Endothelial cell of hepatic sinusoid (primary cell): ENCODE measurements at regions not wholly inside any gene's neighbourhood (a gene's known extent, or its start where the extent isn't known, plus 50 kb on each side); places are given as distances from the start of the nearest gene placed in this dataset.
"Not testable (repeated sequence)": the region's sequence is repeated elsewhere in the genome, so short reads cannot be mapped to it uniquely, and the experiment has no call there.

Experiments
- in situ Hi-C: cut with HindIII; loops from 2 replicates; pipeline ENCODE4 v1.10.0; 2017; ENCODE audit warnings: low sequenced_read_pairs

DNA sequence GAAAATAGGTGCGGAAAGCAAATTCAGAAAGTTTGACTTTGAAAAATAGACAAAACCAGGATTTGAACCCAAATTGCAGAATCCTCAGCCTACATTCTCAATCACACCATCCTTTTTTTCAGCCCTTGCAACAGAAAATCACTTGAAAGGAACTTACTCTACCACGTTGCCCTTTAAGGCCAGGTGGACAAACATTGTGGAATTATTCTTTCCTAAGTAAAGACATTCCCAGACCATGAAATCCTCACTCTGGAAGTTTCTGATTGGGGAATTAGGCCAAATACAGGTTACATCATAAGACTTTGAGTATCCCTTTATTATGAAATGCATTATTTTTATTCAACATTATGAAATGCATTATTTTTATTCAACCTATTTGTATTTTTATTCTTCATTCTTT, 259.4 kb downstream of the RAD51AP2 start:
- in situ Hi-C loops: no loop called here

DNA sequence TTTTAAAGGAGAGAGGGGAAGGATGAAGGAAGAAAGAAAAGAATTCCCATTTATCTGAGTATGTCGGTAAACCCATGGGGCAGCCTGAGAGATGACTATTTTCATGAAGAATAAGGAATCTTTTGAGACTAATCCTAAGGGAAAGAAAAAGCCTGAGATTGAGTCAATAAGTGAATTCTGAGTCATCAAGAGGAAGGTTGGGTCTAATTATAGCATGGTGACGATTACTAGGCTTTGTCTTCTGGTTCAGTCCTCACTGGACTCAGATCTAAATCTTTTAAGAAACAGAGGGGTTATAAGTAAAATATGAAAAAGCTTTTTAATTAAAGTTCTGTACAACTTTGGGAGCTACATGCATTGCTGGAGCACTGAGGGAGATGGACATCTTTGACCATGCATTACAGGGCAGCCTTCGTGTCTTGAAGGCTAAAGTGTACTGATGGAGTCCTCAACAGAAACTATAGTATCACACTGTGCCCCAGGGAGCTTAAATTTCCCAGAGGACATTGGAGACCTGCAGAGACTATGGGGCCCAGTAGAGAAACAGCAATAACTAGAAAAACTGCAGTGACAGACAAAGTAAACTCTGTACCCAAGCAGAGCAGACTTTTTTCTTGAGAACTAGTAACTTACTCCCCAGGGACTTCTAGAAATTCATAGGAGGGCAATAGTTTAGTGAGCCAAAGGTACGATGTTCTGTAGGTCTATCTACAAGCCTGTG, 260.9 kb downstream of the RAD51AP2 start:
- in situ Hi-C loops: no loop called here

DNA sequence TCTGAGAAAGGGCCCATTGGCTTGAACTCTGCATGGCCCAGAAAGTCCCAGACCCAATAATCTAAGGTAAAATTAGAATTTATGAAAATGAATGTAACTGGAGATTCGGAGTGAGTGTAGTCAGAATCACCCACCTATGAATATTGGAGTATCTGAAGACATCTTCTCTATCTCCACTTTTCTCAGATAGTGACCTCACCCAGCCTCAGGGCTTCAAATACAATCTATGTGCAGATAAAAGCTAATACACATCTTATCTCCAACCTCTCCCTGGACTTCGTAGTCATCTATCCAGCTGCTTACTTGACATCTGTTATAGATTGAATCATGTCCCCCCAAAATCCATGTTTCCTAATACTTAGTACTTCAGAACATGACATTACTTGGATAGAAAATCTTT, 263.2 kb downstream of the RAD51AP2 start:
- in situ Hi-C loops: no loop called here

DNA sequence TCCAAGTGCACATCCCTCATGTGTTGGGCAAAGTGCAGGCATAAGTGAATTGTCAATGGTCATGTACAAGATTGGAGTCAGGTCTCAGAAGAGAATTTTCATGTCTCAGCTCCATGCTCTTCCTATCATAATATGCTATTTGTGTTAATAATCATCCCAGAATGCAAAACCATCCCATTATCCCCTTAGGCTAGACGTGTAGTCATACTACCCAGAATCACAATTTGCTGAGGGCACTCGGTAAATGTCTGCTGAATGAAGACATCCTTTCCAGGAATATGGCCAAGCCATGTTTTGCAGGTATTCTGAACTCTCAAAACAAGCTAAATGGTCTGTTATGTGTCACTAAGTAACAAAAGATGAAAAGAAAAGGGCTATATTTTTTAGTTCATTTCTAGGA, 263.8 kb downstream of the RAD51AP2 start:
- in situ Hi-C loops: no loop called here

DNA sequence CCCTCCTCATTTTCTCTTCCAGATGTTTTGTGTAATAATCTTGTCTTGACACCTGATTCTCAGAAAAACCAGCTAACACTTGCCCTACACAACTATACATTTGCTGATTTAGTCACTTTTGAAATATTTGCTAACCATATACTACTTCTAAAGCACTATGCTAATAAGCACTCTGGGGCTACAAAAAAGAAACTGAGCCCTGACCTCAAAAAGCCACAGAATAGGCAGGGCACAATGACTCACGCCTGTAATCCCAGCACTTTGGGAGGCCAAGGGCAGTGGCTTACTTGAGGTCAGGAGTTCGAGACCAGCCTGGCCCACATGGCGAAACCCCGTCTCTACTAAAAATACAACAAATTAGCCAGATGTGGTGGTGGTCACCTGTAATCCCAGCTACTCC, 266.0 kb downstream of the RAD51AP2 start:
- in situ Hi-C loops: no loop called here

DNA sequence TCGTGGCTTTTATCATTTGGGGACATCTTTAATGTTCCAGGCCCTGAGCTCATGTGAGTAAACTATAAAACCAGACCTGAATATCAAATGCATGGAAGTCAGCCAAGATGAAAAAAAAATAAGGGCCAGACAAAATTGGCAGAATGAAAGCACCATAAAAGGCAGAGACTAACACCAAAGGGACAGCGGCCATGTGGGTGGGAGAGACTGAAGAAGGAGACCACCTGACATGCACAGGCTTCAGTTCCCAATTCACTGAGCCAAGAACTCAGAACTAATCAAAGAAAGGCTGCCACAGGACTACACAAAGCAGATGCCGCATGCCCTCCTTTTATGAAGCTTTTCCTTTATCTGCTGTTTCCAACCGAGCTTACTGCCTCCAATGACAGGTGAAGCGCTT, 267.1 kb downstream of the RAD51AP2 start:
- in situ Hi-C loops: no loop called here

DNA sequence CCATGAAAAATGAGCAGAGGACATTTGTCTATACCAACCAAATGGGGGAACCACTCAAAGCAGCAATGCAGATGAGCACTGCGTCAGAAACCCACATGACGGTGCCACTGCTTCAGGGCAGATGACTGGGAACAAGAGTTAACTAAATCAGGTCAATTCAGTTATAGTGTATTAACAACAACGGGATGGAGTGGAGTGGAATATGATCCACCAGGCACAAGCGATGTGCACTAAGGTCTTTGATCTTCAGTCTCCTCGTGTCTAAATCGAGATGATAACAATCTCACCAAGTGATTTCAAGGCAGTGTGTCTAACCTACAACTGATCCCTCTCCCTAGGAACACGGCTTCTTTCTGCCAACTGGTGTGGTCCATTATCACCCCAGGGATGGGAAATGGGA, 269.0 kb downstream of the RAD51AP2 start:
- in situ Hi-C loops: no loop called here

DNA sequence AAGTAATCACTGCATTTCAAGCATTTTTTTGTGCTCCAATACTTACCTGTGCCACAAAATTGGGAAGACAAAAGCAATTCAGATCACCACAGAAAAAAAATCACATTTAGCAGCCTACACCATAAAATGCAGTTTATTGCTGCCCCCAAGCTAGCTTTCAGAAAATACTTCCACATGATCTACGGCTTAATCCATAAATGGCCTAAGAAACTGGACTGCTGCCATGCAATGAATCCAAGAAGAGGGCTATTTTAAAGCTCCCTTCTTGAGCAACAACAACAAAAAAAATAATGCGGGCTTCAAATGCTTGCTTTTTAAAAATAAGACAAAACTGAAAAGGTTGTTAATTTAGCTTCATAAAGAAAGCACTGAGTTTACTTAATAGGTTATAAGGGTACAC, 272.3 kb downstream of the RAD51AP2 start:
- in situ Hi-C loops: no loop called here

DNA sequence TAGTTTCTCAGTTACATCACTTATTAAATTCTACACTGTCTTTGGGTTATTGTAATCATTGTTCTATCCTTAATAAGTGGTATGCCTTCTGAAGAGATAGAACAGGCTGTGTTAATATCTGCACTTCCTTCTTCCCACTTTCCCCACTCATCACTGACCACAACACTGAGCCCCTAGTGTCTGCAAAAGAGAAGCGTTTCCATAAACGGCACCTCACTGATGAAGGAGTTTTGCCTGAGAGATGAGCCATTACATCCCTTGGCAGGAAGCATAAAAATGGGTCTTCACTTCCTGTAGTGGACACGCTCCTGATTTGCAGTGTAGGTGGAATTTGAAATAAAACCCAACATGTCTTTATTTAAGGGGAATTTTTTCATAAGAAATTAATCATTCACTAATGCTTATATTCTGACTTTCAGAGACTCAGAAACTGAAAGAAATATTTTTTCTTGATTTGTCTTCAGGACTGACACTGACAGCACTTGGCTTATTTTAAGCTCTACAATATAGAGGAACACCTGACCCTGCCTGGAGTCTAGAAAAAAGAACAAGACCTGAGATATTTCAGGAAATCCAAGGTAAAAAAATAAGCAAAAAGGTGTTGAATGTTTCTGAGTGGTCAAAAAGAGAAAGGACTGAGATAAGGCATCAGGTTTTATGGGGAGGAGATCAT, 275.3 kb downstream of the RAD51AP2 start:
- in situ Hi-C loops: no loop called here

DNA sequence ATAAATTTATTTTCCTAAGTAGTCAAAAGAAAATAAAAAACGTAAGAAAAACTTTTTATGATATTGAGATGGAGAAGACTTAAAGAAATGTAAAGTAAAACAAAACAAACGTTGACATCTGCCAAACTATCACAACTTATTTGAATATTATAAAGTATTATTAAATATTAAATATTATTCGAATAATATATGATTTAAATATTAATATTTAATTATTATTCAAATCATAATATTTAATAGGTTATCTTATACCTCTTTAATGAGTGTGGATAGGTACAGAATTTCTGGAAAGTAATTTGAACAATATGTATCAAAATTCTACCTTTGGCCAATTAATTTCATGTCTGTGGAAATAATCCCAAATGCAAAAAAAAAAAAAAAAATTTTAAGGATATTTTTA, 278.7 kb downstream of the RAD51AP2 start:
- in situ Hi-C loops: no loop called here

DNA sequence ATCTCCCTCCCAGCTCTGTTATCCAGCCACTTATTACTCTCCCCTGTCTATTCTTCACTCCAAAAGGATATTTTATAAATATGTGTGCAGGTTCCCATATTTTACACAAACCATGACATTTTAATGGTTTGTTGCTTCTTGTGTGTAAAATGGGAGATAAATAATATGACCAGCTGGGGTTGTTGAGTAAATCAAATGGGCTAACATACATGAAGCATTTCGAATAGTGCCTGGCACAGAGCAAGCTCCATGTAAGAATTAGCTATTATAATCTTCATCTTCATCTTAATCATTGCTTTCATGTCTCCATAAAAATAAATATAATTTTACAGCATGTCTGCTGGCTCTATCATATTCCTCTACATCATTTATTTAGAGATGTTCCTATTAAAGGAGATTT, 283.1 kb downstream of the RAD51AP2 start:
- in situ Hi-C loops: no loop called here

DNA sequence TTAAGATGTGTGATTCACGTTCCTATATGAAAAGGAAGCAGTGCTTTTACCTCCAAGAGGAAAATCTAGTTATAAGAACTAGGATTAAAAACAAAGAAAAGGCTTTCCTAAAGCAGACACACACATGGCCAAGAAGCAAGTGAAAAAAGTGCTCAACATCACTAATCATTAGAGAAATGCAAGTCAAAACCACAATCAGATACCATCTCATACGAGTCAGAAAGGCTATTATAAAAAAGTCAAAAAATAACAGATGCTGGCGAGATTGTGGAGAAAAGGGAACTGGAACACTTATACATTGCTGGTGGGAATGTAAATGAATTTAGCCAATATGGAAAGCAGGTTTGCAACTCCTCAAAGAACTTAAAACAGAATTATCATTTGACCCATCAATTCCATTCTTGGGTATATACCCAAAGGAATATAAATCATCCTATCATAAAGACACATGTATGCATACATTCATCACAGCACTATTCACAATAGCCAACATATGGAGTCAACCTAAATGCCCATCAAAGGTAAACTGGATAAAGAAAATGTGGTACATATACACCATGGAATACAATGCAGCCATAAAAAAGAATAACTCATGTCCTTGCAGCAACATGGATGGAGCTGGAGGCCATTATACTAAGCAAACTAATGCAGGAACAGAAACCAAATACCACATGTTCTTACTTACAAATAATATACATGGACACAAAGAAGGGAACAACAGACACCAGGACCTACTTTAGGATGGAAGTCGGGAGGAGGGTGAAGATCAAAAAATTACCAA, 285.3 kb downstream of the RAD51AP2 start:
- in situ Hi-C loops: no loop called here

DNA sequence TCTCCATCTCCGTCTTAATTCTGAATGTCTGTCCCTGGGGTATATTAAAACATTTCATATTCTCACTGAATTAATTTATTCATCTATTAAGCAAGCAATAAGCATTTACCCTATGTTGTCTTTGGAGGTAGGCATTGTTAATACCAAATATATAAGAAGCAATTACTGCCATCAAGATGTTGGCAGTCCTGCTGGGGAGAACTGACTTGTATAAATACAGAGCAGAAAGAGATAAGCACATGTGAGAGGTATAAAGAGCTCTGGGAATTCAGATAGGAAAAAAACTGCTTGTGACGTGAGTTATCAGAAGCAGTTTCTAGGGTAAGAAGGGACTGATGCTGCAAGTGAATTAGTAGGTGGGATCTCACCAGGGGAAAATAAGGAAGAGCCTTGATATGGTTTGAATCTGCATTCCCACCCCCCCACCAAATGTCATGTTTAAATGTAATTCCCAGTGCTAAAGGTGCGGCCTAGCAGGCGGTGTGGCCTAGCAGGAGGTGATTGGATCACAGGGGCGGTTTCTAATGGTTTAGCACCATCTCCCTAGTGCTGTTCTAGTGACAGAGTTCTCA, 286.8 kb downstream of the RAD51AP2 start:
- in situ Hi-C loops: no loop called here

DNA sequence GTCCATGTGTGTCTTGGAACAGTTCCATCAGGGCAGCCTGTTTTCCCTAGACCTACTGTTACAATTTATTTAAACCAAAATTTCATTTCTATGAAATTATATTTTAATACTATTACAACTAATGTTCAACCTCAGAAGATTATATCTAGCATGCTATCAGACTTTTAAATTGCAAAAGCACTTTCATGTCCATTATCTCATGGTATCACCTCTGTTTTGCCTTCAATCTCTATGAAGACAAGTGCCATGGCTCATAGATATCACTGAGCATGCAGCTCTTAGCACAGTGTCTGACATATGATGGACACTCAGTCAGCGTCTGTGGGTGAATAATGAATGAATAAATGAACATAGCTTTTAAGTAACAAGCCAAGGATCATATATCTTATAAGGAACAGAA, 288.8 kb downstream of the RAD51AP2 start:
- in situ Hi-C loops: no loop called here

DNA sequence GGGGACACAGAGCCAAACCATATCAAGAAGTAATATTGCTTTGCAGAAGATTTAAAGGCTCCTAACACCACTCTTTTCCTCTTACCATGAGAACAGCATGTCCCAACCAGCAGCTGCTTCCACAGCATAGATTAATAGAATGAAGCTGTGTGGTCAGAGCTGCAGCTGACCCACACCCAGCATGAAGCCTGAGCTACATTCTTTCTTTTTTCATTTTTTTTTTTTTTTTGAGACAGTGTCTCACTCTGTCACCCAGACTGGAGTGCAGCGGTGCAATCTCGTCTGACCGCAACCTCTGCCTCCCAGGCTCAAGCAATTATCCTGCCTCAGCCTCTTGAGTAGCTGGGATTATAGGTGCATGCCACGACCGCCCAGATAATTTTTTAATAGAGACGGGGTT, 289.8 kb downstream of the RAD51AP2 start:
- in situ Hi-C loops: no loop called here

DNA sequence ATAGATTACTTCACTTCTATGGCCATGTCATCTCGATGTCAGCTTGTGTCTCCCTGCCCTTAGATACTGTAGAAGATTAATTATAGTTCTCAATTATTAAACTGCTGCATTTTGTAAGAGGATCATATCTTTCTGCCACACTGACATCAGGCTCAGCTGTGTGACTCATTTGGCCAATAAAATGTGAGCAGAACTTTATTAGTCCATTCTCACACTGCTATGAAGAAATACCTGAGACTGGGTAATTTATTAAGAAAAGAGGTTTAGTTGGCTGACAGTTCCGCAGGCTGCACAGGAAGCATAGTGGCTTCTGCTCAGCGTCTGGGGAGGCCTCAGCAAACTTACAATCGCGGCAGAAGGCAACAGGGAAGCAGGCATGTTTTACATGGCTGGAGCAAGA, 290.4 kb downstream of the RAD51AP2 start:
- in situ Hi-C loops: no loop called here

DNA sequence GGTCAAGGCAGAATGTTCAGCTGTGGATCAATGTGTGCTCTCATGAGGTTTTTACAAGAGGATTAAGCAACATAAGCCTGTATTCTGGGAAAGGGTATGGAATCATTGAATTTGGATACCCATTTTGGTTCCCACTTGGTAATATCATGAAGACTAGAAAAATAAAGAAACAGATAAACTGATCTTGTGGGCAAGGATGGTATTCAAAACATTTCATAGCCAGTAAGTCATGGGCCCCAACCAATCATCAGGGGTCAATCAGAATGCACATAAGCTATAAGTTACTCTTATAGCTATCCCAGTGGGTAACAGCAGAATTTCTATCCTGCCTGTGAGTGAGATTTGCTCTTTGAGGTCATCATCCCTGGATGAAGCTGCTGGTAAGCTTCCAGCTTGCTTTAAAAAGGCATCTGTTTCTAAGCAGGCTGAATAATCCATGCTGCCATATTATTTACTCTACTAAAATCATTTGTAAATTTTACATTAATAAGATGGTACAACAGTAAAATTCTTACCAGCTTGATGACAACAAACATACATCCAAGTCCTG, 291.2 kb downstream of the RAD51AP2 start:
- in situ Hi-C loops: no loop called here

DNA sequence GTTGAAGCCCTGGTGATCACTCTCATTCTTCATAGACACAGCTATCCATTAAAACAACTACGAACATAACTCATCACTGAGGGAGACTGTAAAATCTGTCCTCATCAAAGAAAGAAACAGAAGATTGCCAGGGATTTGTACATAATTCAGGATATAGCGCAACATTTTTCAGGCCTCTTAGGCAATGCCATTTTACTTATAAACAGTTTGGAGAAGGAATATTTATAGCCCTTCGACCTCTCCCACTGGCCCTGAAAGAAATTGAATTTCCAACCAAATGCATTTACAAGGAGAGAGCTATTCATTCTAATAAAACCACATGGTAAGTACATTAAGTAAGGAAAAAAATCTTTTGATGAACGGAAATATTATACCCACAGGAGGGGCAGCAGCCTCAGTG, 295.0 kb downstream of the RAD51AP2 start:
- in situ Hi-C loops: no loop called here

DNA sequence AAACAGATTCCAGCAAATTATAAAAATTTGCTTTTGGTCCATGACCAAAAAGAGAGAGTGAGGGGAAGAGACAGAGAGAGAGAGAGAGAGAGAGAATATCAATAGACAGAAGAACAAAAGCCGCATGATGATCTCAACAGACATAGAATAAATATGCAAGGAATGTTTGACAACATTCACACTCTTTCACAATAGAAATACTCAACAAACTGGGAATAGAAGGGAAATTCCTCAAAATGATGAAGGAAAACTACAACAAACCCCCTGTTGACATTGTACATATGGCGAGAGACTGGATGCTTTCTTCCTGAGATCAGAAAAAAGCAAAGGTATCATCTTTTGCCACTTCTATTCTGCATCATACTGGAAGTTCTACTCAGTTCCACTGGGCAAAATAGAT, 309.7 kb downstream of the RAD51AP2 start:
- in situ Hi-C loops: no loop called here

DNA sequence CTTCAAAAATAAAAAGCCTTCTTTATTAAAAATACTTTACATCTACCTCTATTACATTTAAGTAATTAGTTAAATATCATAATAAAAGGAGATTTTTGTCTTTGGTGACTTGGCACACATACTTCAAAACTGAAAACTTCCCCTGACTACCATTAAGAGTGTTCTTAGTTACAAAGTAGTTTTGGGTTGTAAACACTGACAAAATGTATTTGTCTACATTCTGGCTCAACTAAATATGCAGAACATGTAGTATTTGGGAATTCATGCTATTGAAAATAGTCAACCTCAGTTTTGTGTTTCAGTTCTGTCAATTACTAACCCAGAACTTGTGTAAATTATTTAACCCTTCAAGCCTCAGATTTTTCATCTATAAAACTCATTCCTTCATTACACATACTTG, 311.5 kb downstream of the RAD51AP2 start:
- in situ Hi-C loops: no loop called here

DNA sequence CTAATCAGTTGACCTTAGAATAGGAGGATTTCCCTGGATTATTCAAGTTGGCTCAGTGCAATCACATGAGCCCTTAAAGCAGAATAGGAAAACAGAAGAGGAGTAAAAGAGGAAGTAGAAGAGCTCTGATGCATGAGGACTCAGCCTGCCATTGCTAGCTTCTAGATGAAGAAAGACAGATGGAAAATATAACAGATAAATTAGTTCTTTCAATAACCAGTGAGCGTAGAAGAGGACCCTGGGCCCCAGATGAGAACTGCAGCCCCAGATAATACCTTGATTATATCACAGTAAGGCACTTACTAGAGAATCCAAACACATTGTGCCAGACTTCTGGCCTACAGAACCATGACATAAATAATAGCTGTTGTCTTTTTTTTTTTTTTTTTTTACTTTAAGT, 314.0 kb downstream of the RAD51AP2 start:
- in situ Hi-C loops: not testable (repeated sequence)
